ENCODE measurements at regions not wholly inside any gene's neighbourhood (a gene's known extent, or its start where the extent isn't known, plus 50 kb on each side); places are given as distances from the start of the nearest gene placed in this dataset.

- TF ChIP-seq FOS (IDR thresholded peaks at IDR 0.05; ENCODE audit: low read depth, low read length) (no peak), POLR2A (IDR thresholded peaks at IDR 0.05; ENCODE audit: low read depth, low read length) (no peak), CTCF (conservative IDR thresholded peaks at IDR 0.05; ENCODE audit: low read depth, low read length) (no peak), RFX5 (IDR thresholded peaks at IDR 0.05; ENCODE audit: low read depth, low read length) (no peak), NFE2L2 (IDR thresholded peaks at IDR 0.05; ENCODE audit: low read depth, low read length) (no peak), MXI1 (IDR thresholded peaks at IDR 0.05; ENCODE audit: borderline replicate concordance, low read depth, low read length) (no peak), ELK1 (IDR thresholded peaks at IDR 0.05; ENCODE audit: borderline replicate concordance, low read depth, low read length) (no peak)
Observed at GRCh38 chr13:91284335-91284734, 63.2 kb upstream of the MIR17HG start.

All from IMR-90 (cell line).